A673 (cell line): ENCODE measurements at regions not wholly inside any gene's neighbourhood (a gene's known extent, or its start where the extent isn't known, plus 50 kb on each side); places are given as distances from the start of the nearest gene placed in this dataset.

ENCODE experiments used
- EZH2 ChIP-seq: fragments of 200-600 bp; sonication (generic); IDR thresholded peaks from 2 replicates; pipeline ENCODE4 v1.6.1; 2017; ENCODE audit warnings: borderline replicate concordance, low read depth, mild to moderate bottlenecking, mixed read lengths, antibody characterized with exemption, low read length; ENCODE audit not compliant: poor library complexity, severe bottlenecking
- TF ChIP-seq, protein P1 (sequence below): fragments of 300-800, 200-600 bp; sonication (generic); conservative IDR thresholded peaks from 2 replicates; pipeline ENCODE4 v1.5.1; 2017; ENCODE audit warnings: low read depth, mild to moderate bottlenecking, antibody characterized with exemption, low read length, moderate library complexity, mixed read lengths

DNA sequence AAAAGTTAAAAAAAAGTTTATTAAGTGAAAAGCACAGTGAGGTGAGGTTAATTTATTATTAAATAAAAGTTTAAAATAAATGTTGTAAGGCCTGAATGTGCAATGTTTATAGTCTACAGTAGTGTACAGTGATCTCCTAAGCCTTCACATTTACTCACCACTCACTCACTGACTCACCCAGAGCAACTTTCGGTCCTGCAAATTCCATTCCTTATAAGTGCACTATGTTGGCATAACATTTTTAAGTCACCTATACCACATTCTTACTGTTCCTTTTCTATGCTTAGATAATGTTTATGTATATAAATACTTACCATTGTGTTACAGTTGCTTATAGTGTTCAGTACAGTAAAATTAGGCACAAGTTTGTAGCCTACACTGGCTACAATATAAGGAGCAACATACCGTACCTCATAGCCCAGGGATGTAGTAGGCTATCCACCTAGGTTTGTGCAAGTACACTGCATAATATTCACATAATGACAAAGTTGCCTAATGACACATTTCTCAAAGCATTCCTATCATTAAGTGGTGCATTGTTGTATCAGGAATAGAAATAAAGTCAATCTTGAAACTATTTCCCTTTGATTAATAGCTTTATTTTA lies 426.5 kb upstream of the BRINP3 start:
- TF ChIP-seq, protein P1, sequence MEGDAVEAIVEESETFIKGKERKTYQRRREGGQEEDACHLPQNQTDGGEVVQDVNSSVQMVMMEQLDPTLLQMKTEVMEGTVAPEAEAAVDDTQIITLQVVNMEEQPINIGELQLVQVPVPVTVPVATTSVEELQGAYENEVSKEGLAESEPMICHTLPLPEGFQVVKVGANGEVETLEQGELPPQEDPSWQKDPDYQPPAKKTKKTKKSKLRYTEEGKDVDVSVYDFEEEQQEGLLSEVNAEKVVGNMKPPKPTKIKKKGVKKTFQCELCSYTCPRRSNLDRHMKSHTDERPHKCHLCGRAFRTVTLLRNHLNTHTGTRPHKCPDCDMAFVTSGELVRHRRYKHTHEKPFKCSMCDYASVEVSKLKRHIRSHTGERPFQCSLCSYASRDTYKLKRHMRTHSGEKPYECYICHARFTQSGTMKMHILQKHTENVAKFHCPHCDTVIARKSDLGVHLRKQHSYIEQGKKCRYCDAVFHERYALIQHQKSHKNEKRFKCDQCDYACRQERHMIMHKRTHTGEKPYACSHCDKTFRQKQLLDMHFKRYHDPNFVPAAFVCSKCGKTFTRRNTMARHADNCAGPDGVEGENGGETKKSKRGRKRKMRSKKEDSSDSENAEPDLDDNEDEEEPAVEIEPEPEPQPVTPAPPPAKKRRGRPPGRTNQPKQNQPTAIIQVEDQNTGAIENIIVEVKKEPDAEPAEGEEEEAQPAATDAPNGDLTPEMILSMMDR: no peak
- no peak for TF ChIP-seq EZH2
